HepG2 (cell line): ENCODE measurements at regions not wholly inside any gene's neighbourhood (a gene's known extent, or its start where the extent isn't known, plus 50 kb on each side); places are given as distances from the start of the nearest gene placed in this dataset.

Source experiments
- CREM ChIP-seq, 2 experiments: sonication (generic) in 1 of 2; formaldehyde crosslinking in 1 of 2; IDR thresholded peaks; 2 replicates each; pipeline versions ENCODE4 v1.4.0 to v1.6.1; 2016 to 2020; ENCODE audit warnings: antibody characterized with exemption in 1 of 2, mild to moderate bottlenecking in 1 of 2, missing genetic modification reagents in 1 of 2
- GABPA ChIP-seq, 2 experiments: IDR thresholded peaks; 2 replicates each; pipeline ENCODE4 v1.6.1; 2011 to 2016; ENCODE audit warnings: low read depth in 2 of 2, low read length in 1 of 2, missing biosample characterization in 1 of 2, missing genetic modification characterization in 1 of 2
- GFI1 ChIP-seq: sonication (generic); formaldehyde crosslinking; IDR thresholded peaks from 2 replicates; pipeline ENCODE4 v1.5.0; 2020; ENCODE audit warnings: missing genetic modification reagents, mild to moderate bottlenecking, borderline replicate concordance
- GTF3A ChIP-seq: sonication (generic); formaldehyde crosslinking; conservative IDR thresholded peaks from 2 replicates; pipeline ENCODE4 v1.4.0; 2020; ENCODE audit warnings: mild to moderate bottlenecking, missing genetic modification reagents
- HNRNPLL ChIP-seq: fragments of 200-400 bp; formaldehyde crosslinking; IDR thresholded peaks from 2 replicates; pipeline ENCODE4 v1.6.1; 2017; ENCODE audit warnings: mild to moderate bottlenecking, low read depth, low read length; ENCODE audit not compliant: poor library complexity, severe bottlenecking
- HOXA9 ChIP-seq: sonication (generic); formaldehyde crosslinking; IDR thresholded peaks from 2 replicates; pipeline ENCODE4 v1.8.1; 2022; ENCODE audit warnings: missing genetic modification reagents, mild to moderate bottlenecking, moderate library complexity, borderline replicate concordance
- KLF16 ChIP-seq, 2 experiments: sonication (generic) in 1 of 2; formaldehyde crosslinking in 1 of 2; IDR thresholded peaks; 2 replicates each; pipeline versions ENCODE4 v1.6.1 to v1.8.0; 2016 to 2023; ENCODE audit warnings: missing genetic modification reagents in 2 of 2, missing compliant biosample characterization in 1 of 2
- PAX8 ChIP-seq: sonication (generic); formaldehyde crosslinking; IDR thresholded peaks from 2 replicates; pipeline ENCODE4 v1.8.0; 2022; ENCODE audit warnings: mild to moderate bottlenecking, missing genetic modification reagents, borderline replicate concordance
- POGZ ChIP-seq: sonication (generic); formaldehyde crosslinking; IDR thresholded peaks from 2 replicates; pipeline ENCODE4 v1.4.0; 2020; ENCODE audit warnings: mild to moderate bottlenecking, missing genetic modification reagents
- RAD51 ChIP-seq: fragments of 450-650 bp; IDR thresholded peaks from 2 replicates; pipeline ENCODE4 v1.6.1; 2016; ENCODE audit warnings: borderline replicate concordance
- RFXAP ChIP-seq: sonication (generic); formaldehyde crosslinking; IDR thresholded peaks from 2 replicates; pipeline ENCODE4 v1.4.0; 2020; ENCODE audit warnings: missing genetic modification reagents, borderline replicate concordance
- SAFB2 ChIP-seq: sonication (generic); formaldehyde crosslinking; IDR thresholded peaks from 2 replicates; pipeline ENCODE4 v1.5.1; 2020; ENCODE audit warnings: missing genetic modification reagents, low read depth, mild to moderate bottlenecking, borderline replicate concordance
- SMAD1 ChIP-seq: sonication (generic); formaldehyde crosslinking; IDR thresholded peaks from 2 replicates; pipeline ENCODE4 v1.4.0; 2020; ENCODE audit warnings: missing genetic modification reagents, low read depth, mild to moderate bottlenecking, borderline replicate concordance
- ZBTB3 ChIP-seq: sonication (generic); formaldehyde crosslinking; IDR thresholded peaks from 2 replicates; pipeline ENCODE4 v1.4.0; 2020; ENCODE audit warnings: low read depth, mild to moderate bottlenecking, moderate library complexity, missing genetic modification reagents, borderline replicate concordance
- ZSCAN30 ChIP-seq: sonication (generic); formaldehyde crosslinking; IDR thresholded peaks from 2 replicates; pipeline ENCODE4 v1.5.0; 2020; ENCODE audit warnings: mild to moderate bottlenecking, missing genetic modification reagents
- TF ChIP-seq, protein P1 (sequence below): sonication (generic); formaldehyde crosslinking; conservative IDR thresholded peaks from 2 replicates; pipeline ENCODE4 v1.4.0; 2020; ENCODE audit warnings: missing genetic modification reagents
- TF ChIP-seq, protein P2 (sequence below): sonication (generic); formaldehyde crosslinking; IDR thresholded peaks from 2 replicates; pipeline ENCODE4 v1.5.0; 2020; ENCODE audit warnings: missing genetic modification reagents
- TF ChIP-seq, protein P3 (sequence below): sonication (generic); formaldehyde crosslinking; IDR thresholded peaks from 2 replicates; pipeline ENCODE4 v1.9.0; 2021; ENCODE audit warnings: missing genetic modification reagents, borderline replicate concordance
- TF ChIP-seq, protein P4 (sequence below): sonication (generic); formaldehyde crosslinking; IDR thresholded peaks from 2 replicates; pipeline ENCODE4 v1.8.1; 2023; ENCODE audit warnings: missing genetic modification reagents, inconsistent platforms, borderline replicate concordance
- TF ChIP-seq, protein P5 (sequence below): IDR thresholded peaks from 2 replicates; pipeline ENCODE4 v1.6.1; 2016; ENCODE audit warnings: missing genetic modification reagents, missing compliant biosample characterization
- TF ChIP-seq, protein P6 (sequence below): sonication (generic); formaldehyde crosslinking; IDR thresholded peaks from 2 replicates; pipeline ENCODE4 v1.8.0; 2022; ENCODE audit warnings: mild to moderate bottlenecking, missing genetic modification reagents, moderate library complexity

DNA sequence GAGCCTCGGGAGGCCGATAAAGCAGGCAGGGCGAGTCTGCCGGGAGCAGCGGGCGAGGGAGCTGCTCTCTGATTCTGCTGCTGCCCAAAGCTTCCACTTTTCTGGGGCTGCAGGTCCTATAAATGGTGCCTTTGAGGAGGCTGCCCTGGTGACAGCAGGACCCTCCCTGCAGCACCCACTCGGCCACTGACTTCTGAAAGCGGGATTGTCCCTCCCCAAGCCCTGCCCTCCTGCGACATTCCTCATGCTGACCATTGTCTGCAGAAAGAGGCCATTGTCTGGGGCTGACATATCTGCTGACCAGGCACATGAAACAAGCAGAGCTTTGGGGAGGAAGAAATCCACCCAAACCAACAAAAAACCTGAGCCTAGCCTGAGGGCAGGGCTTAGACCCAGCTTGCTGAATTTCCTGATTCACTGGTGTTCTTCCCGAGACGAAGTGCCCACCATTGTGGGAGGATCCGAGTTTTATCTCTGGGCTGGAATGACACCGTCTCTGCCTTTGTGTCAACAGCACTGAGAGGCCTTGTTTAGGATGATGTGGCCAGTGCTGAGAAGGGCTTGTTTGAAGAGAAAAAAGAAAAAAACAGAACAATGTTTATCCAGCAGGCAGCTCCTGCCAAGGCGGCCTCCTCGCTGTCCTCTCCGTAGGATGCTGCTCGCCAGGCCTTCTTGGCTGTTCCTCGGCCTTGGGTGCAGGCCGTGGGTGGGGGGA, 129.7 kb downstream of the MYCN start (continued):
- TF ChIP-seq, protein P1, sequence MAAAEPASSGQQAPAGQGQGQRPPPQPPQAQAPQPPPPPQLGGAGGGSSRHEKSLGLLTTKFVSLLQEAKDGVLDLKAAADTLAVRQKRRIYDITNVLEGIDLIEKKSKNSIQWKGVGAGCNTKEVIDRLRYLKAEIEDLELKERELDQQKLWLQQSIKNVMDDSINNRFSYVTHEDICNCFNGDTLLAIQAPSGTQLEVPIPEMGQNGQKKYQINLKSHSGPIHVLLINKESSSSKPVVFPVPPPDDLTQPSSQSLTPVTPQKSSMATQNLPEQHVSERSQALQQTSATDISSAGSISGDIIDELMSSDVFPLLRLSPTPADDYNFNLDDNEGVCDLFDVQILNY (CRISPR knock-in tag): no peak
- TF ChIP-seq GTF3A (CRISPR knock-in tag) (no peak), POGZ (0 out of 2 replicates have a peak, but pooled peaks have one; percentile 46), RAD51 (no peak), PAX8 (no peak), GFI1 (0 out of 2 replicates have a peak, but pooled peaks have one; percentile 9), ZBTB3 (CRISPR knock-in tag) (no peak), ZSCAN30 (CRISPR knock-in tag) (no peak), KLF16 (CRISPR knock-in tag; IDR thresholded peaks at IDR 0.05) (peak in 1 of 2 experiments; percentile 62; a peak in 1 of 4 replicates), RFXAP (CRISPR knock-in tag) (peak; percentile 63), SAFB2 (CRISPR knock-in tag) (no peak), GABPA (IDR thresholded peaks at IDR 0.05; ENCODE audit: low read depth, low read length) (no peak), GABPA (CRISPR knock-in tag; IDR thresholded peaks at IDR 0.05; ENCODE audit: low read depth) (no peak), HOXA9 (CRISPR knock-in tag) (no peak), SMAD1 (CRISPR knock-in tag) (no peak), HNRNPLL (no peak), CREM (IDR thresholded peaks at IDR 0.05) (peak; percentile 38; the same call in 1 of the 2 replicates), CREM (CRISPR knock-in tag; IDR thresholded peaks at IDR 0.05) (no peak)
- TF ChIP-seq, protein P2, sequence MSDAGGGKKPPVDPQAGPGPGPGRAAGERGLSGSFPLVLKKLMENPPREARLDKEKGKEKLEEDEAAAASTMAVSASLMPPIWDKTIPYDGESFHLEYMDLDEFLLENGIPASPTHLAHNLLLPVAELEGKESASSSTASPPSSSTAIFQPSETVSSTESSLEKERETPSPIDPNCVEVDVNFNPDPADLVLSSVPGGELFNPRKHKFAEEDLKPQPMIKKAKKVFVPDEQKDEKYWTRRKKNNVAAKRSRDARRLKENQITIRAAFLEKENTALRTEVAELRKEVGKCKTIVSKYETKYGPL (CRISPR knock-in tag): no peak
- TF ChIP-seq, protein P3, sequence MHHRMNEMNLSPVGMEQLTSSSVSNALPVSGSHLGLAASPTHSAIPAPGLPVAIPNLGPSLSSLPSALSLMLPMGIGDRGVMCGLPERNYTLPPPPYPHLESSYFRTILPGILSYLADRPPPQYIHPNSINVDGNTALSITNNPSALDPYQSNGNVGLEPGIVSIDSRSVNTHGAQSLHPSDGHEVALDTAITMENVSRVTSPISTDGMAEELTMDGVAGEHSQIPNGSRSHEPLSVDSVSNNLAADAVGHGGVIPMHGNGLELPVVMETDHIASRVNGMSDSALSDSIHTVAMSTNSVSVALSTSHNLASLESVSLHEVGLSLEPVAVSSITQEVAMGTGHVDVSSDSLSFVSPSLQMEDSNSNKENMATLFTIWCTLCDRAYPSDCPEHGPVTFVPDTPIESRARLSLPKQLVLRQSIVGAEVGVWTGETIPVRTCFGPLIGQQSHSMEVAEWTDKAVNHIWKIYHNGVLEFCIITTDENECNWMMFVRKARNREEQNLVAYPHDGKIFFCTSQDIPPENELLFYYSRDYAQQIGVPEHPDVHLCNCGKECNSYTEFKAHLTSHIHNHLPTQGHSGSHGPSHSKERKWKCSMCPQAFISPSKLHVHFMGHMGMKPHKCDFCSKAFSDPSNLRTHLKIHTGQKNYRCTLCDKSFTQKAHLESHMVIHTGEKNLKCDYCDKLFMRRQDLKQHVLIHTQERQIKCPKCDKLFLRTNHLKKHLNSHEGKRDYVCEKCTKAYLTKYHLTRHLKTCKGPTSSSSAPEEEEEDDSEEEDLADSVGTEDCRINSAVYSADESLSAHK (CRISPR knock-in tag): no peak
- TF ChIP-seq, protein P4, sequence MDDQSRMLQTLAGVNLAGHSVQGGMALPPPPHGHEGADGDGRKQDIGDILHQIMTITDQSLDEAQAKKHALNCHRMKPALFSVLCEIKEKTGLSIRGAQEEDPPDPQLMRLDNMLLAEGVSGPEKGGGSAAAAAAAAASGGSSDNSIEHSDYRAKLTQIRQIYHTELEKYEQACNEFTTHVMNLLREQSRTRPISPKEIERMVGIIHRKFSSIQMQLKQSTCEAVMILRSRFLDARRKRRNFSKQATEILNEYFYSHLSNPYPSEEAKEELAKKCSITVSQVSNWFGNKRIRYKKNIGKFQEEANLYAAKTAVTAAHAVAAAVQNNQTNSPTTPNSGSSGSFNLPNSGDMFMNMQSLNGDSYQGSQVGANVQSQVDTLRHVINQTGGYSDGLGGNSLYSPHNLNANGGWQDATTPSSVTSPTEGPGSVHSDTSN (CRISPR knock-in tag): no peak
- TF ChIP-seq, protein P5, sequence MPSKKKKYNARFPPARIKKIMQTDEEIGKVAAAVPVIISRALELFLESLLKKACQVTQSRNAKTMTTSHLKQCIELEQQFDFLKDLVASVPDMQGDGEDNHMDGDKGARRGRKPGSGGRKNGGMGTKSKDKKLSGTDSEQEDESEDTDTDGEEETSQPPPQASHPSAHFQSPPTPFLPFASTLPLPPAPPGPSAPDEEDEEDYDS (CRISPR knock-in tag): no peak
- TF ChIP-seq, protein P6, sequence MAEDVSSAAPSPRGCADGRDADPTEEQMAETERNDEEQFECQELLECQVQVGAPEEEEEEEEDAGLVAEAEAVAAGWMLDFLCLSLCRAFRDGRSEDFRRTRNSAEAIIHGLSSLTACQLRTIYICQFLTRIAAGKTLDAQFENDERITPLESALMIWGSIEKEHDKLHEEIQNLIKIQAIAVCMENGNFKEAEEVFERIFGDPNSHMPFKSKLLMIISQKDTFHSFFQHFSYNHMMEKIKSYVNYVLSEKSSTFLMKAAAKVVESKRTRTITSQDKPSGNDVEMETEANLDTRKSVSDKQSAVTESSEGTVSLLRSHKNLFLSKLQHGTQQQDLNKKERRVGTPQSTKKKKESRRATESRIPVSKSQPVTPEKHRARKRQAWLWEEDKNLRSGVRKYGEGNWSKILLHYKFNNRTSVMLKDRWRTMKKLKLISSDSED (CRISPR knock-in tag): no peak
